ENCODE measurements at regions not wholly inside any gene's neighbourhood (a gene's known extent, or its start where the extent isn't known, plus 50 kb on each side); places are given as distances from the start of the nearest gene placed in this dataset.
"Not testable (repeated sequence)": the region's sequence is repeated elsewhere in the genome, so short reads cannot be mapped to it uniquely, and the experiment has no call there.

GRCh38 chr4:137892134-137892533 is 350.0 kb downstream of the SLC7A11 start:
- no peak for TF ChIP-seq CTCF (IDR thresholded peaks at IDR 0.05; ENCODE audit: control extremely low read depth, extremely low read depth, low read depth, missing control alignments)
- CTCF ChIA-PET, result interaction anchor here (0.9 to 1.6 kb wide), 2 partner anchors 9 to 12 kb away, joined by 3 to 5 read pairs; no protein-coding TSS in a partner anchor
- POLR2A ChIA-PET, result no interaction called here
- no peak for DNase-seq (ENCODE audit: extremely low spot score)

GRCh38 chr4:137890812-137891211 is 351.3 kb downstream of the SLC7A11 start:
- POLR2A ChIA-PET, result no interaction called here
- DNase-seq (ENCODE audit: extremely low spot score), result no peak
- TF ChIP-seq CTCF (IDR thresholded peaks at IDR 0.05; ENCODE audit: control extremely low read depth, extremely low read depth, low read depth, missing control alignments), result no peak
- CTCF ChIA-PET, result no interaction called here

- ChIA-PET CTCF (interaction anchor here (2.1 kb wide), 1 partner anchor 11 kb away, joined by 5 read pairs; no protein-coding TSS in a partner anchor), POLR2A (no interaction called here)
- no peak for DNase-seq (ENCODE audit: extremely low spot score)
- TF ChIP-seq CTCF (IDR thresholded peaks at IDR 0.05; ENCODE audit: control extremely low read depth, extremely low read depth, low read depth, missing control alignments), result no peak
Measured at GRCh38 chr4:137881641-137882040, 349.3 kb upstream of the PCDH18 start.

- POLR2A ChIA-PET; CTCF ChIA-PET; DNase-seq (ENCODE audit: extremely low spot score): not testable (repeated sequence)
Measured at GRCh38 chr4:137868067-137868466, 335.8 kb upstream of the PCDH18 start.

- TF ChIP-seq CTCF (IDR thresholded peaks at IDR 0.05; ENCODE audit: control extremely low read depth, extremely low read depth, low read depth, missing control alignments), result no peak
- ChIA-PET CTCF (interaction anchor here (1.5 to 1.9 kb wide), 2 partner anchors 47 to 742 kb away, joined by 3 to 5 read pairs; no protein-coding TSS in a partner anchor), POLR2A (no interaction called here)
- DNase-seq (ENCODE audit: extremely low spot score), result no peak
Measured at GRCh38 chr4:137866671-137867070, 334.4 kb upstream of the PCDH18 start.

- POLR2A ChIA-PET, result no interaction called here
- DNase-seq (ENCODE audit: extremely low spot score), result peak; percentile 5
- TF ChIP-seq CTCF (IDR thresholded peaks at IDR 0.05; ENCODE audit: control extremely low read depth, extremely low read depth, low read depth, missing control alignments), result peak; percentile 7
- CTCF ChIA-PET, result interaction anchor here (0.9 to 1.5 kb wide), 3 partner anchors 10 to 41 kb away, joined by 3 to 5 read pairs (median 4); no protein-coding TSS in a partner anchor
Measured at GRCh38 chr4:137861682-137862081, 329.4 kb upstream of the PCDH18 start.

GRCh38 chr4:137853424-137853823 is 321.1 kb upstream of the PCDH18 start:
- ChIA-PET CTCF (interaction anchor here (0.6 to 2.2 kb wide), 5 partner anchors 10 to 370 kb away, joined by 3 to 6 read pairs (median 3); no protein-coding TSS in a partner anchor), POLR2A (no interaction called here)
- no peak for TF ChIP-seq CTCF (IDR thresholded peaks at IDR 0.05; ENCODE audit: control extremely low read depth, extremely low read depth, low read depth, missing control alignments)
- DNase-seq (ENCODE audit: extremely low spot score), result no peak
